HAP-1 (cell line): ENCODE measurements at regions not wholly inside any gene's neighbourhood (a gene's known extent, or its start where the extent isn't known, plus 50 kb on each side); places are given as distances from the start of the nearest gene placed in this dataset.

Source experiments
- DNase-seq, 2 experiments: peaks; one replicate each; pipeline ENCODE4 v3.0.0-alpha.2; 2016 to 2020; ENCODE audit warnings: low spot score in 2 of 2
- H3K27me3 ChIP-seq: fragments of 250-450 bp; sonication (Bioruptor Pico); 2 replicates; pipeline ENCODE4 v1.5.1; 2020; ENCODE audit warnings: low read depth, mild to moderate bottlenecking, moderate library complexity
- H3K36me3 ChIP-seq: fragments of 250-450 bp; sonication (Bioruptor Pico); replicated peaks from 2 replicates; pipeline ENCODE4 v1.5.1; 2020; ENCODE audit warnings: mild to moderate bottlenecking
- H3K4me1 ChIP-seq: fragments of 250-450 bp; sonication (Bioruptor Pico); 2 replicates; pipeline ENCODE4 v1.5.1; 2020; ENCODE audit warnings: mild to moderate bottlenecking
- H3K4me3 ChIP-seq: fragments of 250-450 bp; sonication (Bioruptor Pico); 2 replicates; pipeline ENCODE4 v1.5.1; 2020; ENCODE audit warnings: mild to moderate bottlenecking, moderate library complexity
- H3K9me3 ChIP-seq: fragments of 250-450 bp; sonication (Bioruptor Pico); 2 replicates; pipeline ENCODE4 v1.5.1; 2020; ENCODE audit warnings: mild to moderate bottlenecking, moderate library complexity
- in situ Hi-C: fragments of 300-500 bp; cut with MboI; formaldehyde crosslinking; loops from 3 replicates; pipeline ENCODE4 v1.14.3; 2020; ENCODE audit warnings: low sequenced_read_pairs, inconsistent platforms, mixed read lengths

DNA sequence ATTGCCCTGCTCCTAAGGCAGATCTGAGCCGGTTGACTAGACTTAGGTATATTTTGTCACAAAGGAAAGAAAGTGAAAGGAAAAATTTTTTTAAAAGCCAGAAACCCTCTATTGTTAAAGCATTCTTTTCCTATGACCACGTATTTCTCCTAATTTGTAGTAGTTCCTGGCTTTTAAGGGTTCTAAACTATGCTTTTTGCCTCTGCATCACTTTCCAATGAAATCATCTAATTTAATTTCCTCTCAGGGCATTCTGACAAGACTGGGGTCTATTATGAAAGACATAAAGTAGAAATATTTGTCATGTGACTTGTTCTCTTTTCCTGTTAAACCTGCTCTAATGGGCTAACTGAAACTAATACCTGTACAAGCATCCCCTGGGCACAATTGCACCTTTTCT, 233.0 kb upstream of the PRR20A start:
- Histone ChIP-seq H3K27me3 (no peaks in the 10 kb centered on the region), H3K4me1 (no peaks in the 10 kb centered on the region), H3K9me3 (no peaks in the 10 kb centered on the region), H3K36me3 (no peaks in the 10 kb centered on the region), H3K4me3 (no peak overlapping the region)
- no peak for DNase-seq
- in situ Hi-C loops, result no loop called here

DNA sequence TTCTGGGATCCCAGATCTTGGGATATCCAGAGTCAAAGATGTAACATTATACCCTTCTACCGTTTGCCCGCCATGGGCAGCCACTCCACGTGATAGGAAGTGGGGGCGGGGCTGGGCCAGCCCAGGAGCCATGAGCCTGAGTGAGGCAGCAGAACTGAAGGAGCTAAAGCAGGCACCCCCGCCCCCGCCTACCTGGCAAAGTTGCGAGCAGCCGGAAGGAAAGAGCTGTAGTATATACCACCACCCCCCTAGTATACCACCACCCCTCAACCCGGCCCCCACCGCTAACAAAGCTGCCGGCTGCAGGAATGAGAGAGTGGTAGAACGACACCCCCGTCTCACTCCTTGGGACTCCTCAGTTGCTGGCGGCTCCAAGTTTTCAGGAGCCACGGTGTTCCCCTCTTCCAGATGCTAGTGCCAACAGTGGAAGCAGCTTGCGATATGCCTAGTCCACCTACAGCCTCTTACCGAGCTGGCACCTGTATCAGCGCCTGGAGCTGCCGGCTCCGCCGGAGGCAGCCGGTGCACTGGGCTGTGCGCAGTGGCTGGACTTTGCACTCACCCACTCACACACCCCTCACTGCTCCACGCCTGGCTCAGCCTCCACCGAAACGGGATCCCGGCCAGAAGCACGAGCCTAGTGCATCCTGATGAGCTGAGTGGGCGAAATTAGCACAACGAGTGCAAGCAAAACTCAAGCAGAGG, 230.7 kb upstream of the PRR20A start:
- H3K4me1 ChIP-seq, result no peaks in the 10 kb centered on the region
- no peaks in the 10 kb centered on the region for H3K9me3 ChIP-seq
- in situ Hi-C loops, result no loop called here
- H3K27me3 ChIP-seq, result no peaks in the 10 kb centered on the region
- no peak for DNase-seq
- no peaks in the 10 kb centered on the region for H3K36me3 ChIP-seq
- H3K4me3 ChIP-seq, result no peak overlapping the region

DNA sequence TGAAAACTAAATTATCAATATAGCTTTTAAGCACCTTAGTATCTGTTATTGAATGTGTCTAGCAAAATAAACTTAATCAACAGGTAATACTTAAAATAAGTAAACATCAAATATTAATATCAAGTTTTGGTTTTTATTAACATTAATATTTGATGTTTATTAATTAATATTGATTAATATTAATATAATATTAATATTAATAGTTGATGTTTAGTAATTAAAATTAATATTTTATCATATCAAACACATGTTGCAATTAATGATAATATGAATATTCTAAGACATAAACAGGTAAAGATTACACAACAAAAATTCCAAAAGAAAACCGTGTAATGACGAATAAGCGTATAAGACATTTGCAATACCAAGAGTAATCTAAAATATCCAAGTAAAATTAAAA, 222.8 kb upstream of the PRR20A start:
- Histone ChIP-seq H3K36me3 (no peaks in the 10 kb centered on the region), H3K27me3 (no peaks in the 10 kb centered on the region), H3K9me3 (no peaks in the 10 kb centered on the region), H3K4me3 (no peak overlapping the region), H3K4me1 (no peaks in the 10 kb centered on the region)
- in situ Hi-C loops, result no loop called here
- DNase-seq, result no peak

DNA sequence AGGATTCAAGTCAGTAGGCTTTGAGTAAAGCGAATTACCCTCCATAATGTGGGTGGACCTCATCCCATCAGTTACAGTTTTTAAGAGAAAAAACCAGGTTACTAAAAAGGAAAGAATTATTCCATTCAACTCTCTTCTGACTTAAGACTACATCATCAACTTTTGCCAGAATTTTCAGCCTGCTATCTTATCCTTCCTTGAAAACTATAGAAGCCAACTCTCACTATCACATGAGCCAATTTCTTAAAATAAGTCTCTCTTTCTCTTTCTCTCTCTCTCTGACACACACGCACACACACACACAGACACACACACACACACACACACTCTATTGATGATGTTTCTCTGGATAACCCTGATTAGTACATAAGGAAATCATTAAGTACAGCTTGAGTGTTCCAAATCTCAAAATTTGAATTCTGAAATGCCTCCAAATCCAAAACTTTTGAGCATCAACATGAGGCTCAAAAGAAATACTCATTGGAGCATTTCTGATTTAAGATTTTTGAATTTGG, 217.0 kb upstream of the PRR20A start:
- H3K4me1 ChIP-seq, result no peaks in the 10 kb centered on the region

DNA sequence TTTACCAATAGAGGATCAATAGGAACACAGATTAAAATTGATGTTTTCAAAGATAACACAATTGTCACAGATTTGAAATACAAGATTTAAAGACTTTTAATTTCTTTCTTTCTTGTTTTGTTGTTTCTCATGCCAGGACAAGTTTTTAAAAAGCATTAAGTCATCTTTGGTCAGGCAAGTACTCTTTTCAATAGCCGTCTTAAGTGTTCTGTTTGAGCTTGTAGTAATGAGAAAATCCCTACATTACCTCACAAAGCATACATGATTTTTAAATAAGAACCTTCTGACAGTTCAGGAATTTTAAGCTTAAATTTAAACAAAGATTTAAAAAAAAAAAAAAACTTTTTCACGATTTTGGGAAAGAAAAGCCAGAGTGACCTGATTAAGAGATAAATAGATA, 216.3 kb upstream of the PRR20A start:
- Histone ChIP-seq H3K4me1 (no peaks in the 10 kb centered on the region), H3K36me3 (no peaks in the 10 kb centered on the region), H3K4me3 (no peak overlapping the region), H3K9me3 (no peaks in the 10 kb centered on the region), H3K27me3 (no peaks in the 10 kb centered on the region)
- DNase-seq, result peak in 1 of 2 experiments; percentile 38
- in situ Hi-C loops, result no loop called here

More for the DNA sequence above, 217.0 kb upstream of the PRR20A start:
- H3K27me3 ChIP-seq, result no peaks in the 10 kb centered on the region
- DNase-seq, result no peak
- no peaks in the 10 kb centered on the region for H3K36me3 ChIP-seq
- in situ Hi-C loops, result no loop called here
- H3K9me3 ChIP-seq, result no peaks in the 10 kb centered on the region
- no peak overlapping the region for H3K4me3 ChIP-seq

DNA sequence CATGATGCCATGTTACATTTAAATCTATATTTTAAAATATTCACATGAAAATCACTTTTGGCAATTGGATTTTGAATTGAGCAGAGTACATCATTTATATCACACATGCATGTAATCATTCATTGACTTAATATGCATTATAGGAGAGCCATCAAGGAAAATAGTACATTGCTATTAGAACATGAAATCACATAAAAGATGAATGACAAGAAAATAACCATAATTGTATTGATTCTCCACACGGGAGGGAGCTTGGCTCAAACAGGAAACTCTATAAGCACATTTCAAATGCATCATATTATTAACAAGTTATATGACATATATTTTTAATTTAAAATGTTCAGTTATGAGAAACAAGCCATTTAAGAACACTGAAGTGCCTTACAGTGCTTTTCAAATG, 208.6 kb upstream of the PRR20A start:
- Histone ChIP-seq H3K9me3 (no peaks in the 10 kb centered on the region), H3K4me1 (no peaks in the 10 kb centered on the region), H3K27me3 (no peaks in the 10 kb centered on the region), H3K36me3 (no peaks in the 10 kb centered on the region), H3K4me3 (no peak overlapping the region)
- in situ Hi-C loops, result no loop called here
- DNase-seq, result no peak

DNA sequence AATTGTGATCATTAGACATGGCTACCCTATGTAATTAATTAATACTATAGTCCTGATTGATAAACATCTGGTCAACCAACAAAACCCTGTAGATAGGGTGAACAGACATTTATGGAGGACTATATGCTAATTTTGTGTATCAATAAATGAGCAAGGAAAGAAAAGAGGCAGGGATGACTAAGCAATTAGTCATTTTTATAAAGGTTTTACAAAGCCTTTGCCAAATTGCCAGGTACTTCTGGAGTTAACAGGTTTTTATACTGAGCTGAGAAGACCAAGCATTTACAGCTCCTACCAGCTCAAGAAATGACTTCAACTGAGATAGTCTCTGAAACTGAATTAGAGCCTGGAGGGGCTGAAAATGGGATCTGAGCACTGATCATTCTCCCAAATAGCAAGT, 186.8 kb upstream of the PRR20A start:
- no peak for DNase-seq
- in situ Hi-C loops, result no loop called here
- H3K4me1 ChIP-seq, result no peaks in the 10 kb centered on the region
- no peaks in the 10 kb centered on the region for H3K36me3 ChIP-seq
- no peaks in the 10 kb centered on the region for H3K27me3 ChIP-seq
- no peaks in the 10 kb centered on the region for H3K9me3 ChIP-seq
- H3K4me3 ChIP-seq, result no peak overlapping the region

DNA sequence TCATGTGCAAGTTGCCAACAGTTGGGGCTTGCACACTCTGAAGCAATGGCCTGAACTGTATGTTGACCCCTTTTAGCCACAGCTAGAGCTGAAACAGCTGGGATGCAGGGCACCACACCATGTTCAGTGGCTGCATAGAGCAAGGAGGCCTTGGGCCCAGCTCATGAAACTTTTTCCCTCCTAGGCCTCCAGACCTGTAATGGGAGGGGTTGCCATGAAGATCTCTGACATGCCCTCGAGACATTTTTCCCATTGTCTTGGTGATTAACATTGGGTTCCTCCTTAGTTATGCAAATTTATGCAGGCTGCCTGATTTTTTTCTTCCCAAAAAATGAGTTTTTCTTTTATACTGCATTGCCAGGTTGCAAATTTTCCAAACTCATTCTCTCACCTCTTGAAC, 165.1 kb upstream of the PRR20A start:
- no peak overlapping the region for H3K4me3 ChIP-seq
- in situ Hi-C loops, result no loop called here
- H3K9me3 ChIP-seq, result no peaks in the 10 kb centered on the region
- DNase-seq, result peak in 1 of 2 experiments; percentile 37
- H3K27me3 ChIP-seq, result no peaks in the 10 kb centered on the region
- H3K4me1 ChIP-seq, result peaks cover 5% of the 10 kb centered on the region; the same call in 1 of the 2 replicates
- H3K36me3 ChIP-seq, result no peaks in the 10 kb centered on the region

DNA sequence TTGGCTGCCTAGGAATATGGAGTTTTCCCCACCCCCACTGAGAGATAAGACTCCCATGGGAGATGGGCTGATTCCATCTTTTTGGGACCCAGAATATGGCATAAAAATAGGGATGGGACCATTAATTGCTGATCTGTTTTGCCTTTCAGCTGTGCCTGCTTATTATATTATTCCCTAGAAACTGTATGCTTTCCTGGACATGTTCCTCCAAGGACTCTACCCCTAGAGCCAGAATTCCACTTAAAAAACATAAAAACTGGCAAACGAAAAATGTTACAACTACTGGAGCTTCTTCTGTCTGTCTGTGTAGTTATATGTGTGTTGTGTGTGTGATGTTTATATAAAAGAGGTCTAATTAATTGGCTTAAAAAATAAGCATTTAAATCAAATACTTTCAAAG, 159.9 kb upstream of the PRR20A start:
- Histone ChIP-seq H3K4me1 (peaks cover under 1% of the 10 kb centered on the region; the same call in 1 of the 2 replicates), H3K36me3 (no peaks in the 10 kb centered on the region), H3K4me3 (no peak overlapping the region), H3K27me3 (no peaks in the 10 kb centered on the region), H3K9me3 (no peaks in the 10 kb centered on the region)
- no peak for DNase-seq
- in situ Hi-C loops, result no loop called here

DNA sequence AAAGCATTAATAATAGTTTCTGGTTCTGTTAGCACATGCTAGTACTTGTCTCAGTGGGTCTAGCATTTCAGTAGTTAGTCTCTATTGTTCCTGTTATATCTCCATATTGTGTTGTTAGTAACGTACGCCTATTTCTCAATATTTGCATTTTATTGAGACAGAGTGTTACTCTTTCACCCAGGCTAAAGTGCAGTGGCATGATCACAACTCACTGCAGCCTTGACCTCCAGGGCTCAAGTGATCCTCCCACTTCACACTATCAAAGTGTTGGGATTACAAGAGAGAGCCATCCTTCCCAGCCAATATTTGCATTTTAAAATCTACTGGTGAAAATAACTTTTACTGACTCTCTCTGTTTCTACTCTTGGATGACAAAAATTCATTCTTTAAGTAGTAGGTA, 154.6 kb upstream of the PRR20A start:
- no peaks in the 10 kb centered on the region for H3K9me3 ChIP-seq
- no peak overlapping the region for H3K4me3 ChIP-seq
- in situ Hi-C loops, result no loop called here
- no peaks in the 10 kb centered on the region for H3K4me1 ChIP-seq
- no peaks in the 10 kb centered on the region for H3K27me3 ChIP-seq
- no peaks in the 10 kb centered on the region for H3K36me3 ChIP-seq
- no peak for DNase-seq

DNA sequence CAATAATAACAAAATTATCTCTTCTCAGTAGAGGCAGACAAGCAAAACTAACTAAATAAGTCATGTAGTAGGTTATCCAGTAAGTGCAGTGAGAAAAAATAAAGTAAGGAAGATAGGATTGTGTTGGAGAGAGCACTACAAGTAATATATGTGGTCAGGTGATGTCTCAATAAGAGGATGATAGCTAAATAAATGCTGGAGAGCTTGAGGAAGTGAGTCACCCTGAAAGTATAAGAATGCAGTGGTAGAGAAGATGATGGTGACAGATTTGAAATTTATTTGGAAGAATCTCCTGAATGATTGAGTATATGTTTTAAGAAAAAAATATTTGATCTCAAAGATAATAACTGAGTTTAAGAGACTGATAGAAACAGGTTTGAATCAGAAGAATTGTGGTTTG, 152.2 kb upstream of the PRR20A start:
- in situ Hi-C loops, result no loop called here
- Histone ChIP-seq H3K9me3 (no peaks in the 10 kb centered on the region), H3K4me1 (no peaks in the 10 kb centered on the region), H3K4me3 (no peak overlapping the region), H3K36me3 (no peaks in the 10 kb centered on the region), H3K27me3 (no peaks in the 10 kb centered on the region)
- DNase-seq, result no peak

DNA sequence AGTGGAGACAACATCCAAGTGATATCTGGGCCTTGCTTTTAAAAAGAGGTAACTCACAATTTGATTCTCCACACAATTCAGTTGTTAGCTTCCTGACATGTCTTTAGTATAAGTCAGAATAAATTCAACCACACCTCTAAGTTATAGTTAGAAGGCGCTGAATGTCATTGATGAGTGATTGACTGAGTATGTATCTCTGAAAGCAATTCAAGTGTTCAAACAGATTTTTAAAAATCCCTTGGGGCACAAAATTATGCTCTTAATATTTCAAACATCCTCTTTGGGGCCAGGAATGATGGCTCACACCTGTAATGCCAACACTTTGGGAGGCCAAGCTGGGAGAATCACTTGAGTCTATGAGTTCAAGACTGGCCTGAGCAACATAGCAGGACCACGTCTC, 137.0 kb upstream of the PRR20A start:
- Histone ChIP-seq H3K4me3 (no peak overlapping the region), H3K27me3 (no peaks in the 10 kb centered on the region), H3K4me1 (peaks cover 4% of the 10 kb centered on the region), H3K36me3 (no peaks in the 10 kb centered on the region), H3K9me3 (no peaks in the 10 kb centered on the region)
- no peak for DNase-seq
- in situ Hi-C loops, result no loop called here

DNA sequence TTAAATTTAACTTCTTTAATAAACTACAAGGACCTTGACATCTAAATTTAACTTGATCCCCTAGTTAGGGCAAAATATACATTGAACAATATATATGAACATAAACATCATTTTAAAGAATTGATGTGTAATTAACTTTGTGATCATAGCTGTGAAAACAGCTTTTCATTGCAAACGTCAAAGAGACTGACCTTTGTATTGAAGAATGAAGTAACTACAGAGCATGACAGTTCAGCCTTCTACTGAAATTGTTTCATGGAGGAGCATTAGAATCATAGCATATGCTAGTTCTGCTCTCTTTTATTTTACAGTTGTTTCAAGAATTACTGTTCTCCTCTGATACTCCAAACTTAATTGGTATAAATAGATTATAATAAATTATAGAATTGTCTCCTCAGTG, 123.4 kb upstream of the PRR20A start:
- Histone ChIP-seq H3K36me3 (no peaks in the 10 kb centered on the region), H3K9me3 (no peaks in the 10 kb centered on the region), H3K27me3 (no peaks in the 10 kb centered on the region), H3K4me3 (no peak overlapping the region), H3K4me1 (no peaks in the 10 kb centered on the region)
- DNase-seq, result no peak
- in situ Hi-C loops, result no loop called here

DNA sequence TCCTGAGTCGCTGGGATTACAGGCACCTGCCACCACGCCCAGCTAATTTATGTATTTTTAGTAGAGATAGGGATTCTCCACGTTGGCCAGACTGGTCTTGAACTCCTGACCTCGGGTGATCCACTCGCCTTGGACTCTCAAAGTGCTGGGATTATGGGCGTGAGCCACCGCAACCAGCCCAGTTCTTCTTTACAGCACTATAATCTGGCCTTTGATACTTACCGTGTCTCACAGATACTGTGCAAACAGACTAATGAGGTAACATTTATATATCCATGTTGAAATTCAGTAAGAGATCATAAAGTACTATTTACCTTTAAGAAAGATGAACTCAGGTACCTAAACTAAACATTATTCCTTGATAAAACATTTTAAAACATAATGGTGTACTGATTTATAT, 121.8 kb upstream of the PRR20A start:
- no peaks in the 10 kb centered on the region for H3K27me3 ChIP-seq
- H3K36me3 ChIP-seq, result no peaks in the 10 kb centered on the region
- no peaks in the 10 kb centered on the region for H3K9me3 ChIP-seq
- DNase-seq, result no peak
- no peaks in the 10 kb centered on the region for H3K4me1 ChIP-seq
- no peak overlapping the region for H3K4me3 ChIP-seq
- in situ Hi-C loops, result no loop called here

DNA sequence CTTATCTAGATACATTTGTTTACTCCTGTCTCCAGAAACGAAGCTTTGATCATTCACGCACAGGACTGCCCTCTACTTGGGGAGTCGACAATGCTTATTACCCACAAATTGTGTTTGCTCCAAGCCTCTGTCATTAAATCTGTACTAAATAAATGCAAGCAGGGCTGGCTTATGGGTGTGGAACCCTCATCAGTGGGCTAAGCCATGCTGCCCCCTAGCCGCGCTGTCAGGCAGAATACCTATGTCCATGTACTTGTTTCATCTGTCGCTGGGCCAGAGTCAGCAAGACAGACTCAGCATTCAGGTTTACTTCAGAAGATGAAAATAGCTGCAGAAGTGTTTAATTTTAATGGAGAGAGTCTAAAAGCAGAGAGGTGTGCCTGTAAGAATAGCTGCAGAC, 110.0 kb upstream of the PRR20A start:
- in situ Hi-C loops, result no loop called here
- Histone ChIP-seq H3K4me1 (peaks cover 7% of the 10 kb centered on the region; the same call in 1 of the 2 replicates), H3K36me3 (no peaks in the 10 kb centered on the region), H3K27me3 (no peaks in the 10 kb centered on the region), H3K9me3 (no peaks in the 10 kb centered on the region), H3K4me3 (no peak overlapping the region)
- DNase-seq, result peak; percentile 60 to 74
